Liver (tissue), 7 donors: ENCODE measurements at regions not wholly inside any gene's neighbourhood (a gene's known extent, or its start where the extent isn't known, plus 50 kb on each side); places are given as distances from the start of the nearest gene placed in this dataset.
"Not testable (repeated sequence)": the region's sequence is repeated elsewhere in the genome, so short reads cannot be mapped to it uniquely, and the experiment has no call there.

ENCODE experiments used
- DNase-seq: peaks from one replicate; pipeline ENCODE4 v3.0.0-alpha.2; 2017; ENCODE audit warnings: low spot score
- H3K27ac ChIP-seq, 2 donors: one replicate each; pipeline ENCODE4 v1.7.0; 2013; ENCODE audit warnings: inconsistent platforms in 2 of 2, low read length in 2 of 2, control low read depth in 1 of 2, low read depth in 1 of 2, mild to moderate bottlenecking in 1 of 2
- H3K27me3 ChIP-seq, 4 donors: one replicate each; pipeline versions ENCODE4 v1.6.1 to v1.7.0; 2013; ENCODE audit warnings: low read length in 3 of 4, inconsistent platforms in 1 of 4, mild to moderate bottlenecking in 1 of 4, moderate library complexity in 1 of 4; ENCODE audit not compliant: control insufficient read depth in 4 of 4, insufficient read depth in 4 of 4
- H3K36me3 ChIP-seq, 4 donors: one replicate each; pipeline versions ENCODE4 v1.6.1 to v1.7.0; 2013; ENCODE audit warnings: low read length in 3 of 4, mild to moderate bottlenecking in 3 of 4, low read depth in 1 of 4, moderate library complexity in 1 of 4; ENCODE audit not compliant: control insufficient read depth in 4 of 4, insufficient read depth in 3 of 4
- H3K4me1 ChIP-seq, 4 donors: one replicate each; pipeline versions ENCODE4 v1.6.1 to v1.7.0; 2013; ENCODE audit warnings: low read length in 3 of 4, mild to moderate bottlenecking in 3 of 4, moderate library complexity in 1 of 4; ENCODE audit not compliant: control insufficient read depth in 4 of 4, insufficient read depth in 4 of 4
- H3K4me3 ChIP-seq, 3 donors: one replicate each; pipeline versions ENCODE4 v1.6.1 to v1.7.0; 2013; ENCODE audit warnings: low read length in 3 of 3, control low read depth in 1 of 3, low read depth in 1 of 3, mild to moderate bottlenecking in 1 of 3
- H3K9ac ChIP-seq, 2 donors: one replicate each; pipeline ENCODE4 v1.7.0; 2013; ENCODE audit warnings: low read length in 2 of 2, mild to moderate bottlenecking in 2 of 2, moderate library complexity in 2 of 2, control low read depth in 1 of 2, low read depth in 1 of 2
- H3K9me3 ChIP-seq, 4 donors: one replicate each; pipeline versions ENCODE4 v1.6.1 to v1.7.0; 2013; ENCODE audit warnings: low read length in 3 of 4; ENCODE audit not compliant: control insufficient read depth in 4 of 4
- EGR1 ChIP-seq, 2 donors: IDR thresholded peaks; 2 replicates each; pipeline ENCODE4 v1.6.1; 2016 to 2018; ENCODE audit warnings: antibody characterized with exemption in 2 of 2, low read depth in 2 of 2
- FOXA1 ChIP-seq: IDR thresholded peaks from 2 replicates; pipeline ENCODE4 v1.6.1; 2016; ENCODE audit warnings: antibody characterized with exemption
- FOXA2 ChIP-seq: IDR thresholded peaks from 2 replicates; pipeline ENCODE4 v1.6.1; 2016; ENCODE audit warnings: antibody characterized with exemption
- GABPA ChIP-seq, 2 donors: IDR thresholded peaks in 1 of 2; conservative IDR thresholded peaks in 1 of 2; 2 replicates each; pipeline ENCODE4 v1.6.1; 2016; ENCODE audit warnings: antibody characterized with exemption in 2 of 2, mild to moderate bottlenecking in 1 of 2, moderate library complexity in 1 of 2
- HNF4A ChIP-seq, 2 donors: conservative IDR thresholded peaks; 2 replicates each; pipeline ENCODE4 v1.6.1; 2016; ENCODE audit warnings: antibody characterized with exemption in 2 of 2, mild to moderate bottlenecking in 2 of 2
- HNF4G ChIP-seq: IDR thresholded peaks from 2 replicates; pipeline ENCODE4 v1.6.1; 2016; ENCODE audit warnings: antibody characterized with exemption
- JUND ChIP-seq, 2 donors: IDR thresholded peaks; 2 replicates each; pipeline ENCODE4 v1.6.1; 2016; ENCODE audit warnings: antibody characterized with exemption in 2 of 2
- RAD21 ChIP-seq, 2 donors: IDR thresholded peaks; 2 replicates each; pipeline ENCODE4 v1.6.1; 2016; ENCODE audit warnings: antibody characterized with exemption in 2 of 2, mild to moderate bottlenecking in 2 of 2
- REST ChIP-seq: IDR thresholded peaks from 2 replicates; pipeline ENCODE4 v1.6.1; 2016; ENCODE audit warnings: antibody characterized with exemption, mild to moderate bottlenecking
- RXRA ChIP-seq, 2 donors: IDR thresholded peaks; 2 replicates each; pipeline ENCODE4 v1.6.1; 2017 to 2018; ENCODE audit warnings: antibody characterized with exemption in 2 of 2, mild to moderate bottlenecking in 1 of 2
- YY1 ChIP-seq: IDR thresholded peaks from 2 replicates; pipeline ENCODE4 v1.6.1; 2016; ENCODE audit warnings: antibody characterized with exemption, mild to moderate bottlenecking
- WGBS: extraction: QIAGEN DNeasy Blood & Tissue Kit; methylation state at CpG from one replicate; pipeline ENCODE4 v1.1.7; 2013; 5-methylcytosine and 5-hydroxymethylcytosine counted together
- TF ChIP-seq, protein P1 (sequence below): IDR thresholded peaks from 2 replicates; pipeline ENCODE4 v1.6.1; 2016; ENCODE audit warnings: antibody characterized with exemption
- donor health status: healthy.
- donor health status: healthy.
- donor health status: healthy.
- donor health status: healthy.

GRCh38 chrX:118239913-118240698, 105.8 kb upstream of the WDR44 start:
- Histone ChIP-seq H3K36me3 (no peaks in the 10 kb centered on the region), H3K27ac (no peak overlapping the region), H3K27me3 (no peaks in the 10 kb centered on the region), H3K9me3 (no peaks in the 10 kb centered on the region), H3K4me3 (no peak overlapping the region), H3K4me1 (no peaks in the 10 kb centered on the region), H3K9ac (no peak overlapping the region)
- 83% methylated on average over 6 of the region's 6 CpGs for WGBS
- no peak for TF ChIP-seq FOXA1
- no peak for TF ChIP-seq YY1
- no peak for TF ChIP-seq JUND (IDR thresholded peaks at IDR 0.05)
- TF ChIP-seq RXRA (IDR thresholded peaks at IDR 0.05): no peak
- TF ChIP-seq RAD21 (IDR thresholded peaks at IDR 0.05): no peak
- TF ChIP-seq EGR1 (IDR thresholded peaks at IDR 0.05; ENCODE audit: low read depth in 2 of 2): no peak
- TF ChIP-seq HNF4G: no peak
- TF ChIP-seq FOXA2: no peak
- no peak for TF ChIP-seq GABPA (IDR thresholded peaks at IDR 0.05 in 1 of 2, conservative IDR thresholded peaks at IDR 0.05 in 1 of 2)
- no peak for TF ChIP-seq HNF4A (conservative IDR thresholded peaks at IDR 0.05)
- DNase-seq: no peak

- H3K27ac ChIP-seq, H3K4me1 ChIP-seq, DNase-seq, H3K9ac ChIP-seq, H3K36me3 ChIP-seq, H3K9me3 ChIP-seq, H3K27me3 ChIP-seq, H3K4me3 ChIP-seq: not testable (repeated sequence)
- WGBS: 51% methylated on average over 2 of the region's 2 CpGs
Observed at GRCh38 chrX:118246961-118247360, 98.9 kb upstream of the WDR44 start.

DNA sequence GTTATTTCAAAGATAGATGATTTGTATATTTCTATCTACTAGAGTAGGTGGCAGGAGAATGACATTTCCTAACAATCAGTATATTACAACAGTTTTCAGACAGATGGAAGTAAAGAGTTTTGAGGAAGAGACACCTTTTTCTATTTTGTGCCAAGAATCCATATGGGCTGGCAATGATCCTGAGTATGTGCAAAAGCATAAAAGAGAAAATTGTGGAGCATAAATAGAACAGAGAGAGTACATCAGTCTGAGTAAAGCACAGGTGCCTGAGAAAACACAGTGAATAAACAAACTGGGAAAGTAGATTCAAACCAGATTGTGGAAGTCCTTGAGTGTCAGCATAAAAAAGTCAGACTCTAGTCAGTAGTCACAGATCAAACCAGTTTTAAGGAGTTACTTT, 96.8 kb upstream of the WDR44 start:
- Histone ChIP-seq H3K4me1 (no peaks in the 10 kb centered on the region), H3K9me3 (no peaks in the 10 kb centered on the region), H3K36me3 (no peaks in the 10 kb centered on the region), H3K4me3 (no peak overlapping the region), H3K9ac (no peak overlapping the region), H3K27ac (no peak overlapping the region), H3K27me3 (no peaks in the 10 kb centered on the region)
- TF ChIP-seq, protein P1, sequence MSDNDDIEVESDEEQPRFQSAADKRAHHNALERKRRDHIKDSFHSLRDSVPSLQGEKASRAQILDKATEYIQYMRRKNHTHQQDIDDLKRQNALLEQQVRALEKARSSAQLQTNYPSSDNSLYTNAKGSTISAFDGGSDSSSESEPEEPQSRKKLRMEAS: no peak
- no peak for TF ChIP-seq RXRA (IDR thresholded peaks at IDR 0.05)
- TF ChIP-seq REST: no peak
- no peak for TF ChIP-seq EGR1 (IDR thresholded peaks at IDR 0.05; ENCODE audit: low read depth in 2 of 2)
- no peak for DNase-seq
